HUDEP-2 (cell line): ENCODE measurements at regions not wholly inside any gene's neighbourhood (a gene's known extent, or its start where the extent isn't known, plus 50 kb on each side); places are given as distances from the start of the nearest gene placed in this dataset.
"Not testable (repeated sequence)": the region's sequence is repeated elsewhere in the genome, so short reads cannot be mapped to it uniquely, and the experiment has no call there.

ENCODE experiments used
- DNase-seq, 76 experiments: peaks; one replicate each; lab custom pipeline; 2025; ENCODE audit not compliant: unreplicated experiment in 76 of 76; lab: John Stamatoyannopoulos, UW

DNA sequence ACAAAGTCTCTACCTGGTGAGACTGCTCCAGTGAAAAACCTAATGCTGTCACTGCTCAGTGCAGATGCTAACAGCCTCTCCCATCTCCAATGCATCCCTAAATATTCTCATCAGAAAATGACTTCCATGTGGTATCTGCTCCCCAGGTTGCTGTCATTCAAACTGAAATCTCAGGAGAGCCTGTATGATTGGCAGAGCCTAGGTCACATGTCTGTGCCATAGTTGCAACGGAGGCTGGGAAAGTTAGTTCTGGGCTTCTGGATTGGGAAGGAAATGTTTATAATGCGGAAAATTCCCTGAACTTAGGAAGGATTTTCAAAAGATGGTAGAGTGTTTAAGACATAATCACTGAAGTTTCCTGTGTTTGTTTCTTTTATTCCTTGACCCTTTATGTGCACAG, 206.4 kb upstream of the ZKSCAN2 start:
- DNase-seq: no peak

DNA sequence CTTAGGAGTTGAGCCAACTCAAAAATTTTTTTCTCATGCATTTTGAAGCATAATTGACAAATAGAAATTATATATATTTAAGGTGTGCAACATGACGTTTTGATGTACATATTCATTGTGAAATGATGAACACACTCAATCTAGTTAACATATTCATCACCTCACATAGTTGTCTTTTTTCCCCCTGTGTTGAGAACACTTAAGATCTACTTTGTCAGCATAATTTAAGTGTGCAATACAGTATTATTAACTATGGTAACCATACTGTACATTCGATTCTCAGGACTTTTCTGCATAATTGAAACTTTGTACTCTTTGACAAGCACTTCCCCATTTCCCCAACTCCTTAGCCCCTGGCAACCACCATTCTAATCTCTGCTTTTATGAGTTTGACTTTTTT, 192.2 kb upstream of the ZKSCAN2 start:
- no peak for DNase-seq

DNA sequence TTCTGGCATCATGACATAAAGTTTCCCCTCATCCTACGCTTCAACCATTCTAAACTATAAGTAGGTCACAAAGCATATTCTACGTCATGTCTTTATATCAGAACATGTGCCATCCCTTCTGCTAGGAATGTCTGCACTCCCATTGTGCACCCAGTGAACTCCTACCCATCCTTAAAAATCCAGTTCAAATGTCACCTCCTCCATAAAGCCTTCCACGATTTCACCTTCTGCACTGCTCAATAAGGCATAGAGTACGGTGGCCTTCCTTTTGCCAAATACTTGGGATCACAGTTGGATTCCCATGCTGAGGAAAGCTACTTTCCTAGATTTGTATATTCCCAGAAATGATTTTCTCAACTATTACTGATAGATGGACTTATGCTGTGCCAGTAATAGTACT, 186.3 kb upstream of the ZKSCAN2 start:
- no peak for DNase-seq

DNA sequence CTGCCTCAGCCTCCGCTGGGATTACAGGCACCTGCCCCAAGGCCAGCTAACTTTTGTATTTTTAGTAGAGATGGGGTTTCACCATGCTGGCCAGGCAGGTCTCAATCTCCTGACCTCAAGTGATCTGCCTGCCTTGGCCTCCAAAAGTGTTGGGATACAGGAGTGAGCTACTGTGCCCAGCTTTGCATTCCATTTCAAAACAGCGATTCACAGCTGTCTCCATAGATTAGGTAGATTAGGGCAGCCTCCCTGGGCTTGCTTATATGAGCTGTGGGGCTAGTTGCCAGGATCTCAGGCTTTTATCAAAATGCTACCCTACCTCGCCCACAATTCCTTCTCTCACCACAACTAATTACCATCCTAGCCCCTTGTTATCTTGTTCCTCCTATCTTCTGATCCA, 176.4 kb upstream of the ZKSCAN2 start:
- no peak for DNase-seq

DNA sequence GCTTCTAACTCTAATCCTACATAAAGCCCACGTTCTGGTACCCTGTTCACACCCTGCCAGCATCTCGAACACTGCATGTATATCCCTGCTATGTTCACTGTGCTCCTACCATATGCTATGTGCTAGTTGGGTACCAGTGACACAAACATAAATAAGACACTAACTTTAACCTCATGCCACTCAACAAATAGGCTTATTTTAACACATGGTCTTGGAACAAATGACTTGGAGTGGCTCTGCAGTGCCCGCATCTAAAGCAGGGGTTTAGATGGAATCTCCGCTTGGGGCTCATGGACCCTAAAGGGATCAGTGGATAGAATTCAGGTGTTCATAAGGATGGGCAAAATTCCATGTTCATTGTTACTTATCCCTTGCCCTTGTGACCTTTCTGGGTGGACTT, 175.7 kb upstream of the ZKSCAN2 start:
- DNase-seq: no peak

DNA sequence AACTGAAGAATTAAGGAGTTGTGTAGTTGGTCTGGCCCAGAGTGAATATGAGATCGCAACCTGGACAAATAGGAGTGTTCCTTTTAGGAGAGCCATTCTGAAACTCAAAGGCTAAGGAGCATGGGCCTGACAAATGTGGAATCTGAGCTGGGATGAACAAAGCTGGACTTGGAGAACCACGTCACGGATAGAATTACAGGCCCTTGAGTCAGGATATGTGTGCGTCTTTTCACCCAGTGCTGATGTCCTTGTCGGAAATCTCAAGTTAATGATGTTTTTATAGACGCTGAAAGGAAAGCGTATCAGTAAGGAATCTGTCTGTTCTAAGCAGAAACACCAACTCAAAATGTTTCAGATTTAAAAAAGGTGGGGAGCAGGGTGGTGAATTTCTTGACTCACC, 173.8 kb upstream of the ZKSCAN2 start:
- DNase-seq: no peak

DNA sequence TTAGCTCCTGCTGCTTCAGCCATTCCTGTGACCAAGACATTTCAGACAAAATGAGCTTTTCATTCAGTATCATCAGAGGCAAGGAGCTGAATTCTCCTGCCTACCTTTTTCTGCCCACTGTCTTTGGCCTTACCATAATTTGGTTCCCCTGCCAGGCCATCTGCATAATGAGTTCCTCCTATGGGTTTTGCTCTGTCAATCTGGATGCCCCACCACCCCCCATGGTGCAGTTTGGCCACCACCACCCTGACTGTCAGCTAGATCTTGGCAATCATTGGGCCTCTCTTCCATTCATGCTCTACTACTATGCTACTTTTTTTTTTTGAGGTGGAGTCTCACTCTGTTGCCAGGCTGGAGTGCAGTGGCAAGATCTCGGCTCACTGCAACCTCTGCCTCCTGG, 169.2 kb upstream of the ZKSCAN2 start:
- no peak for DNase-seq

DNA sequence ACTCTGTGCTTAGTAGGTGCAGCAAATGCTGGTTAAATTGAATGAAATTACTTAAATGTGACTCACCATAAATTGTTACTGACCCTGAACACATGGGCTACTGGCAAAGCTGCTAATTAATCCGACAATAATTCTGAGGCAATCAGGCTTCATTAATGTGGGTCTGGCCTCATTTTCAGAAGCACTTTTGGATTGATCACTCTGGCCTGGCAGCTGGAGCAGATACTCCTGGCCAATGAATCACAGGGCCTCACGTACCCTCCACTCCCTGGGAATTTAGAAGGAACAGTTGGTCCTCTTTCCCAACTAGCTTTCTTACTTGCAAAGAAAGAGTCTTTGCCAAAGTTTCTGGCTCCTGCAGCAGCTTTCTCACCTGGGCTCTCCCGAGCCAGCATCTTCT, 162.0 kb upstream of the ZKSCAN2 start:
- DNase-seq: no peak

DNA sequence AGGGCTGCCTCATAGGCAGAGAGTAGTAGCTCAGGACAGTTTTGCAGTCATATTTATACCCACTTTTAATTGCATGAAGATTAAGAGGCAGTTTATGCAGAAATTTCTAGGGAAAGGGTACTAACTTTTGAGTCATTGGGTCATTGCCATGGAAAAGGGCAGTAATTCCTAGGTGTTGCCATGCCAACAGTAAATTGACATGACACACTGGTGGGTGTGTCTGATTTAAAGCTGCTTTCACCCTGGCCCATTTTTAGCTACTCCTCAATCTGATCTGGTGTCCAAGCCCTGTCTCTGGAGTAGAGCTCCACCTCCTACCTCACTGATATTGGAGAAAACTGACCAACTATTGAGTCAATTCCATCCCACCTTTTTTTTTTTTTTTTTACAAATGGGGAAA, 161.5 kb upstream of the ZKSCAN2 start:
- DNase-seq: no peak

DNA sequence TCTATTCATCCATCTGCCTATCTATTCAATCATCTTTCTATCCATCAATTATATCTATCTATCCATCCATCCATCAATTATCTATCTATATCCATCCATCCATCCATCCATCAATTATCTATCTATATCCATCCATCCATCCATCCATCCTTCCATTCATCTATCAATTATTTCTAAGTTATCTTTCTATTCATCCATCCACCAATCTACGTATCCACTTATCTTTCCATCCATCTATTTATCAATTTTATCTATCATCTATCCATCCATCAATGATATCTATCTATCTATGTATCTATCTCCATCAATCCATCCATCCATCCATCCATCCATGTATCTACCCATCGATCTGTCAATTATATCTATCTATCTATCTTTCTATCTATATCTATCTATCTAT, 158.4 kb upstream of the ZKSCAN2 start:
- DNase-seq: no peak

DNA sequence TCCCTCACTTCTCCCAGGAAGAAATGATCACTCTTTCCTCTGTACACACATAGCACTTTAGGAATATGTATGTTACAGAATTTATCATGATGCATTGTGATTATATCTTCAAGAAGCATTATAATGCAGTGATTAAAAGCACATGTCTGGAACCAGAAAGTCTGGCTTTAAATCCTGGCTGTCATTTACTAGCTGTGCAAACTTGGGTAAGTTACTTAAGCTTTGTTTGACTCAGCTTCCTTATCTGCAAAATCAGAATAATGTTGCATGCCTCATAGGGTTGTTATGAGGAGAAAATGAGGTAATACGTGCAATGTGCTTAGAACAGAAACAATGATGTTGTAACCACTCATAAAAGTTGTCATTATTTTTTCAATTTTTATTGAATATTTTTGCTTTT, 156.3 kb upstream of the ZKSCAN2 start:
- DNase-seq: no peak

DNA sequence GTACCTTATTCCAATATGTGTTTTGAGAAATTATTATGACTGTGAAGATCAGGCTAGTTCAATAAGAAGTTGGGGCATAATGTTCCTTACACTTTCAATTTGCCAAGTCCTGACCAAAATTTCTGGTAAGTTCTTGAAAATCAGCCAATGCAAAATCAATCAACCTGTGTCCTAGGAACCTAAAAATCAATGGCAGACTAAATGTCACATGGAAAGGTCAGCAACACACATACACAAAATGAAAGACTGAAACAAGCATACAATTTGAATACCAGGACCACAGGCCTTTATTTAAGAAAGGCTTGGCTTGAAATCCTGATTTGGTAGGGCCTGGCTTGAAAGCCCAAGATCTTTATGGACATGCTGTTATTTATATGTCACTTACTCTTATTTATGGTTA, 155.5 kb upstream of the ZKSCAN2 start:
- no peak for DNase-seq

DNA sequence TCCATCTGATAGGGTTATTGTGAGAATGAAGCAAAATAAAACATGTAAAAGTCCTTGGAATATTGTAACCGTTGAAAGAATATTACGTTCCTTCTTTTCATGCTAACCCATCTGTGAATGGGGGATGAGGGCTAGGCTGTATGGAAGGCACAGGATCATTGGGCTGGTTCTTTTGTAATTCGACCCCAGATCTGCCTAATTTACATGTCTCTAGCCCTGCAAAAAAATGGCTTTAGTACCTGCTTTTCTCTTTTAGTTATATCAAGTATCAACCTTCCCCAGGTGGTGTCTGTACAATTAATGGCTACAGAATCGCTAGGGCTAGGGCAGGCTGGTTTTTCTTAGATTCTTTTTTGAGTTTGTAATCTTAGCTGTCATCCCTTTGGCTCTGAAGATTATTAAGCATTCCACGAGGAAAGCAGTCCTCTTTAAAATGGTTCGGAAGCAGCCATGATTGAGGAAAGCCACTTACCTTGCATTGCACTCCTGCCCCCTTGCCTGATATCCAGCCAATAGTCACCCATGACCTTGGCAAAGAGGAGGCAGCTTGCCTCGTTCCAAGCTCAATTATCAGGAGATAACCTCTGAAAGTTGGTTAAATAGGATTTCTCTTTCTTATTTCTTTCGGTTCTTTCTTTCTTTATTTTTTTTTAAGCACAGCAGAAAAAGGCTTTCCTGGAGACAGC, 153.9 kb upstream of the ZKSCAN2 start:
- no peak for DNase-seq

DNA sequence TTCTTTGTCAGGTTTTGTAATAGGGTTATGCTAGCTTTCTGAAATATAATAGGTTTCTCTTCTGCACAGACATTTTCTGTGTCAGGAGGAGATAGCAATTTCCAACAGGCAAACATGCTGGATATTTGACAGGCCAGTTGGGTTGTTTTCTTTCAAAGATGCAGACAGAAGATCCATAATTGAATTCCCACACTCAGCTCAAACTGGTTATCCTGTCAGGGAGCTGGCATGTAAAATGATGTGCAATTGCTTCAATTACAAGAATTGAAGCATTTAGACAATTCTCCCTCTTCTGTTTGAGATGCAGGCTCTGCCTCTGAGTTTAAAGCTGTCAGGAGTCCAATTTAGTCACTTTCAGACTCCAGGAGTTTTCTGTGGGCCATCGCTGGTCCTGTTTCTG, 146.2 kb upstream of the ZKSCAN2 start:
- no peak for DNase-seq

DNA sequence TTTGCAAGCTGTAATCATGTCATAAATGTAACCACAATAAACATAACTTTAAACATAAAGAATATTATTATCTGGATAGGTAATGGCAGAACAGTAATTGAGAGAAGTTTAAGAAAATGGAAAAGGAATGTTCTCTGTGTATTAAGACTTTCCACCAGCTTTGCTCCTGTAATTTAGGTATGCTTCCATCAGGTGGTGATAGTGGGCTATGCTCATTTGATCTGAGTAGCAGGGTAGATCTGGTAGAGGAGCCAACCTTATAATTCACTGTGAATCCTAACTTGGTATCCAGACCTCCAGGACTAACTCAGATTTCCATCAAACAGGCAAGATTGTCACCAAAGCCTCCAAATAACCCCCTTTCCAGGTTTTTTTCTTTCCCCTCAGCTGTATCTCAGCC, 137.9 kb upstream of the ZKSCAN2 start:
- peak in 4 of 76 experiments; percentile 3 to 27 (median 8) for DNase-seq

DNA sequence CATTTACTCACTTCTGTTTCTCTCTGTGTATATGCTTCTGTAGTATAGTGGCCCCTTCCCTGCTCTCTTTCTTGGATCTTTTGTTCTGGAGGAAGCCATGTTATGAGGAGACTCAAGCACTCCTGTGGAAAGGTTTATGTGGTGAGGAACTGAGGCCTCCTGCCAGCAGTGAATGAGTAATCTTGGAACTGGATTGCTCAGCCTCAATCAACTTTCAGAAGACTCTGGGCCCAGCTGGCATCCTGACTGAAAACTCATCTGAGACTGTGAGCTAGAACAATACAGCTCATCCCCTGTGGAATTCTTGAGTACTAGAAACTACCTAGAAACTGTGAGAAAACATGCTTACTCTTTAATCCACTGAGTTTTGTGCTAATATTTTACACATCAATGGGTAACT, 133.1 kb upstream of the ZKSCAN2 start:
- DNase-seq: no peak

DNA sequence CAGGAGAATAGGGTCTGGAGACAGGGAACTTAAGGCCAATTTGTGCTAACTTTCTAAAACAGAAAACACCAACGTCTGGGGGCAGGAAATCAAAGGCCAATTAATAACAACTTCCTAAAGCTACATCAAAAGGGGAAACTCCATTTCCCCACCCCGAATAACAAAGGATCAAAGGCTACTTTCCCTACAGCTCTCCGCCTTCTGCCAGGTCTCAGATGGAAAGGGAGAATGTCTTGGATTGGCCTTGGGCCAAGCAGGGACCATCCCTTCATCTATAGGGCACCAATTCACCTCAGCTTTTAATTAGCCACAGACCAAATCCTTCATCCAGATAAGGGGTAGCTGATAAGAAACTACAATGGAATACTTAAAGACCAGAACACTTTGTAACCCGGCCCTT, 116.9 kb upstream of the ZKSCAN2 start:
- DNase-seq: no peak

DNA sequence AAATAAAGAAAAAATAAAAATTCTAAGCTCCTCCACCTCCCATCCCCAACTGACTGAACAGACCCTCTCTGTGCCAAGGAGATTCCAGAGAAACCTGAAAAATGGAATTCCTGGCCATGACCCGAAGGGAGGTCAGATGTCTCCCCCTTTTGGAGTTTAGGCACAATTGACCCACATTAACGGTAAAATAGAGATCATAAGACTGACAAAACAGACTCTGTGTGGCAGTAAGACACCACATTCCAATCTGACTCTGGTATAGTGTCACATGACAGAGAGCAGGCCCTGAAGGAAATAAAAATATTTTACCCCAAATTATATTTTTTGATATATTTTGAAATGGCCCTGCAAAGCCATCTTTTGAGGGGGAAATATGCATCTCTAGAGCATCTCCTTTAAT, 115.1 kb upstream of the ZKSCAN2 start:
- DNase-seq: peak in 7 of 76 experiments; percentile 1 to 15 (median 4)

DNA sequence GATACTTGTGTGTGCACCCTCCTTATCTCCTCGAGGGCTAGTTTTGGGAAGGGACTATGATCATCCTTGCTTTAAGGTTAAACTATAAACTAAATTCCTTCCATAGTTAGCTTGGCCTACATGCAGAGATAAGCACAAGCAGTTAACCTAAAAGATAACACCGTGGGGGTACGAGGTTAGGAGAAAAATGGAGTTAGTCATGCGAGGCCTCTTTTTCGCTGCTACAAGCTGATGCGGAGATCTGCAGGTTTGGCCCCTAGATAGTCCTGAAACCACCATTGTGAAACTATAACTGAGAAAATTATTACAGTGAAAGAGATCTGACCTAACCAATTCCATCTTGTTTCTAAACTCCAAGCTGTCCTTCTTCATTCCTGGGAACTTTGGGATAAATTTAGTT, 113.7 kb upstream of the ZKSCAN2 start:
- DNase-seq: no peak

DNA sequence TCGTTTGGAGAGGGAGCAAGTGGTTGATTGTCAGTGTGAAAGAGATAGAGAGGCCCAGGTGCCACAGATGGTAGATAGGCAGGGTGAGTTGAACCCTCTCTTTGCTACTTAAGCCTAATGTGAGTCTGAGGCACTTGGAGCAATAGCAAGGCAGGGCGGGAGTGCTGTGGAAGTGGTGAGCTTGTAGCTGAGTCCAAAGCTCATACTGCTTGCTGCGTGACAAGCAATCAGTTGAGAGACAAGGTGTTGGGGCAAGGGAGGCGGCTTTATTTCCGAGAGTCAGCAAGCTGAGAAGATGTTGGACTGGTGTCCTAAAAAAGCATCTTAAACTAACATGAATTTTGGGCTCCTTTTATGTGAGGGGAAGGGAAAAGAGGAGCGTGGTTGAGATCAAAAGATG, 112.9 kb upstream of the ZKSCAN2 start:
- DNase-seq: no peak

DNA sequence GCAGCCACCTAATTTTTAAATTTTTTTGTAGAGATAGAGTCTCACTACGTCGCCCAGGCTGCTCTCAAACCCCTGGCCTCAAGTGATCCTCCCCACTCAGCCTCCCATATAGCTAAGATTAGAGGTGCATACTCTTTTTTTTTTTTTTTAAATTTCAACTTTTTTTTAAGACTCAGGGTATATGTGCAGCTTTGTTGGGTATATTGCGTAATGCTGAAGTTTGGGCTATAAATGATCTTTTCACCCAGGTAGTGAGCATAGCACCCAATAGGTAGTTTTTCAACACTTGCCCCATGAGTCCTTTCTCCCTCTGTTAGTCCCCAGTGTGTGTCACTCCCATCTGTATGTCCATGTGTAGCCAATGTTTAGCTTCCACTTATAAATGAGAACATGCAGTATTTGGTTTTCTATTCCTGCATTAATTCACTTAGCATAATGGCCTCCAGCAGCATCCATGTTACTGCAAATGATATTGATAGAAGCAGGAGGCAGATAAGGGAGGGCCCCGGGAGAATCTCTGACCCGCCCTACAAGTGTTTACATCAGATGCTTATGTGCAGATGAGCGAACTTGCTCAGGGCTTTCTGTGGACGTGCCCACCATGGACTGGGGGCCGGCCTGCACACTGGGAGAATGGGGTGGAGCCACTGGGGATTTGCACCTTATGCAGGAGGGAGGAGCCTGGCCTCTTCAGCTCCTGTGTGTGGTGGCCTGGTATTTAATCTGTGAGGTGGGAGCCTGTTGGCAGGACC, 110.3 kb upstream of the ZKSCAN2 start:
- no peak for DNase-seq

DNA sequence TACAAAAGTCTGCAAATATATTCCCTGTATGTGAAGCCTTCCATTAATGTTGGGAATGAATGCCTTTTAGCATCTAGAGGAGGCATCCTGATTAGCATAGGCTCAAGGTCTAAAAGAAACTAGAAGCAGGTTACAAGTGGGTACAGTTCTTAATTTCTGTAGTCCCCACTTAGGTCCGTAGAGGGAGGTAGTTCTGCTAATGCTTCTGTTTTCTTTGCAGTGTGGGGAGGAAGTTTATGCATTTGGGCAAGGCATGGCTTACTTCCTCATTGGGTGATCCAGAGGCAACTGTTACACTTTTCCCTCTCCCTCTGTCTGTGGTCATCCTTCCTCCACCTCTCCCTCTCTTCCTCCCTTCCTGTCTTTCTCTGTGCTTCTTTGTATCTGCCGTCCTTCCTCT, 108.4 kb upstream of the ZKSCAN2 start:
- peak in 2 of 76 experiments; percentile 5 to 14 for DNase-seq

DNA sequence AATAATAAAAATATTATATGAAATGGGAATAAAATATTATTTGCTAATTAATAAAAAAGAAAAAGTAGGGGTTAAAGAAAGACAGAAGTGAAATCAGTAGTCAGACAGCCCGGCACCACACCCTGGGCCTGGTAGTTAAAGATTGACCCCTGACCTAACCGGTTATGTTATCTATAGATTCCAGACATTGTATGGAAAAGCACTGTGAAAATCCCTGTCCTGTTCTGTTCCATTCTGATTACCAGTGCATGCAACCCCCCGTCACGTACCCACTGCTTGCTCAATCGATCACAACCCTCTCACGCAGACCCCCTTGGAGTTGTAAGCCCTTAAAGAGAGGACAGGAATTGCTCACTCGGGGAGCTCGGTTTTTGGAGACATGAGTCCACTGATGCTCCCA, 101.9 kb upstream of the ZKSCAN2 start:
- not testable (repeated sequence) for DNase-seq
